ENCODE measurements at regions not wholly inside any gene's neighbourhood (a gene's known extent, or its start where the extent isn't known, plus 50 kb on each side); places are given as distances from the start of the nearest gene placed in this dataset.

DNA sequence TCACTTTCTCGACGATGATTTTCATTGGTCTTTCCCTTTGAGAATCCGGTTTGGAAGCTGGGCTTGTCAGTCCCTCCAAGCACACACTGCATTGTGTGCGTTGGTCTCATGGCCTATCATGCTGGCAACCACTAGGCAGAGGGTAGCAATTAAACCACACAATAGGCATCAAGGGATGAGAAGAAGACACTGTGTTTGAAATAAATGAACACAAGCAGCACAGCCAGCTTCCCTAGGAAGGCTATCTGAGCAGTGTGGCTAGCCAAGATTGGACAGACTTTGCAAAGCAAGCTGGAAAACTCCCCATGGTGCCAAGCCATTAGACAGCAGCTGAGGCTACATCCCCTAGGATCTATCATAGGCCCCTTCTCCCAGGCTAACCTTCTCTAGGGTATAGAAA, 288.7 kb downstream of the NUF2 start (continued):
- TF ChIP-seq E2F6 (IDR thresholded peaks at IDR 0.05; ENCODE audit: borderline replicate concordance in 1 of 2, extremely low read depth in 1 of 2, insufficient read depth in 1 of 2, insufficient read length in 1 of 2, low read depth in 1 of 2, low read length in 1 of 2, poor library complexity in 1 of 2, severe bottlenecking in 1 of 2) (no peak), STAT5A (IDR thresholded peaks at IDR 0.05; ENCODE audit: borderline replicate concordance, low read length) (no peak), CXXC5 (CRISPR knock-in tag; IDR thresholded peaks at IDR 0.05) (no peak), PTBP1 (IDR thresholded peaks at IDR 0.05; ENCODE audit: low read depth, low read length) (no peak), JUND (IDR thresholded peaks at IDR 0.05; ENCODE audit: borderline replicate concordance, low read depth, low read length) (no peak), JUND (tag; IDR thresholded peaks at IDR 0.05; ENCODE audit: borderline replicate concordance, low read depth, low read length) (no peak), SRF (CRISPR knock-in tag; IDR thresholded peaks at IDR 0.05) (no peak), TCF15 (CRISPR knock-in tag; IDR thresholded peaks at IDR 0.05) (no peak), ATF1 (CRISPR knock-in tag; IDR thresholded peaks at IDR 0.05) (no peak), ATF1 (tag; IDR thresholded peaks at IDR 0.05) (no peak), GTF2F1 (IDR thresholded peaks at IDR 0.05; ENCODE audit: low read depth, low read length) (no peak)

DNA sequence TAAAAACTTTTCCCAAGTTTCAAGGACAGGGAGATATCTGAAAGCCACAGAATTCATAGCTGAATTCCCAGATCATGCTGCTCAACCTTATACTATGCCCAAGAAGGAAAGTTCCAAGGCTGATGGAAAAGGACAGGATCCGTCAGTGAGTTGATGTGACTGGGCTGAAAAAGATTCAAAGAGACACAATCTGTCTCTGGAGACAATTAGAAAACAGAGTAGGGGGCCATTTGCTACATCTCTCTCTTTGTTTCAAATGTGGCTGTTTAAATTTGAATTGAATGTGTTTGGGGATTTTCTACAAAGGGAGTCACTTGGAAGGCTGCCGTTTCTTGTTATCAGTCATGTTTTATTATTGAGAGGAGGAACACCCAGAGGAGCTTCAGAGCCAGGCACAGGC, 292.6 kb downstream of the NUF2 start:
- Histone ChIP-seq H3K9me3 (replicated peaks; ENCODE audit: control insufficient read depth, insufficient read depth, low read depth, low read length) (peaks cover 3% of the 10 kb centered on the region; the same call in 1 of the 2 replicates), H3K4me3 (no peak overlapping the region), H3K4me2 (ENCODE audit: insufficient read depth, low read length) (no peak overlapping the region), H2AFZ (ENCODE audit: low read depth, low read length) (no peak overlapping the region), H3K4me1 (replicated peaks in 1 of 2; ENCODE audit: control insufficient read depth in 2 of 2, insufficient read depth in 2 of 2, low read length in 2 of 2) (no peaks in the 10 kb centered on the region), H4K20me1 (replicated peaks; ENCODE audit: control insufficient read depth, insufficient read depth, low read length) (no peaks in the 10 kb centered on the region), H3K79me2 (ENCODE audit: control insufficient read depth, insufficient read depth, low read length) (no peaks in the 10 kb centered on the region), H3K9me1 (ENCODE audit: control insufficient read depth, insufficient read depth, low read length) (no peaks in the 10 kb centered on the region), H3K27ac (ENCODE audit: extremely low read depth, low read depth, low read length) (no peak overlapping the region), H3K27me3 (ENCODE audit: control insufficient read depth in 2 of 2, insufficient read depth in 2 of 2, low read length in 2 of 2) (no peaks in the 10 kb centered on the region), H3K36me3 (ENCODE audit: control insufficient read depth, insufficient read depth, low read length) (no peaks in the 10 kb centered on the region), H3K9ac (ENCODE audit: insufficient read depth in 1 of 2, low read depth in 2 of 2, low read length in 2 of 2) (no peak overlapping the region)
- ATAC-seq (no peak), FAIRE-seq (no peak), DNase-seq (ENCODE audit: extremely low read depth in 1 of 4, low spot score in 3 of 4) (no peak)
- POLR2A ChIA-PET, result no interaction called here
- intact Hi-C loops (cut with micrococcal nuclease), result no loop called here
- in situ Hi-C loops (cut with MboI), result no loop called here
- BruUV-seq (replicated peaks), result no TSS peak
- CTCF ChIA-PET (ENCODE audit: low intra/inter-chr PET ratio), result no interaction called here
- 0% methylated on average over 2 of the region's 2 CpGs for WGBS (ENCODE audit: insufficient coverage, low coverage, missing lambda C conversion rate)
- TF ChIP-seq ZNF232 (CRISPR knock-in tag; IDR thresholded peaks at IDR 0.05) (no peak), CBFB (CRISPR knock-in tag; IDR thresholded peaks at IDR 0.05) (no peak), RCOR1 (IDR thresholded peaks at IDR 0.05; ENCODE audit: borderline replicate concordance in 1 of 2, low read depth in 2 of 2, low read length in 2 of 2) (no peak), EP400 (IDR thresholded peaks at IDR 0.05) (no peak), SOX6 (IDR thresholded peaks at IDR 0.05) (no peak), NFIC (IDR thresholded peaks at IDR 0.05) (no peak), ZNF263 (CRISPR knock-in tag; IDR thresholded peaks at IDR 0.05; ENCODE audit: borderline replicate concordance) (no peak), MAFF (IDR thresholded peaks at IDR 0.05; ENCODE audit: low read length) (no peak), SAFB (IDR thresholded peaks at IDR 0.05; ENCODE audit: borderline replicate concordance, low read depth, low read length) (no peak), TCF7L2 (IDR thresholded peaks at IDR 0.05; ENCODE audit: low read depth, low read length) (no peak), POLR3A (IDR thresholded peaks at IDR 0.05; ENCODE audit: borderline replicate concordance, extremely low read depth, insufficient read depth, insufficient read length) (no peak)
- TF ChIP-seq, protein P1, sequence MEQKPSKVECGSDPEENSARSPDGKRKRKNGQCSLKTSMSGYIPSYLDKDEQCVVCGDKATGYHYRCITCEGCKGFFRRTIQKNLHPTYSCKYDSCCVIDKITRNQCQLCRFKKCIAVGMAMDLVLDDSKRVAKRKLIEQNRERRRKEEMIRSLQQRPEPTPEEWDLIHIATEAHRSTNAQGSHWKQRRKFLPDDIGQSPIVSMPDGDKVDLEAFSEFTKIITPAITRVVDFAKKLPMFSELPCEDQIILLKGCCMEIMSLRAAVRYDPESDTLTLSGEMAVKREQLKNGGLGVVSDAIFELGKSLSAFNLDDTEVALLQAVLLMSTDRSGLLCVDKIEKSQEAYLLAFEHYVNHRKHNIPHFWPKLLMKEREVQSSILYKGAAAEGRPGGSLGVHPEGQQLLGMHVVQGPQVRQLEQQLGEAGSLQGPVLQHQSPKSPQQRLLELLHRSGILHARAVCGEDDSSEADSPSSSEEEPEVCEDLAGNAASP (IDR thresholded peaks at IDR 0.05), result no peak

Data from K562 (cell line).